ENCODE measurements at regions not wholly inside any gene's neighbourhood (a gene's known extent, or its start where the extent isn't known, plus 50 kb on each side); places are given as distances from the start of the nearest gene placed in this dataset.

DNA sequence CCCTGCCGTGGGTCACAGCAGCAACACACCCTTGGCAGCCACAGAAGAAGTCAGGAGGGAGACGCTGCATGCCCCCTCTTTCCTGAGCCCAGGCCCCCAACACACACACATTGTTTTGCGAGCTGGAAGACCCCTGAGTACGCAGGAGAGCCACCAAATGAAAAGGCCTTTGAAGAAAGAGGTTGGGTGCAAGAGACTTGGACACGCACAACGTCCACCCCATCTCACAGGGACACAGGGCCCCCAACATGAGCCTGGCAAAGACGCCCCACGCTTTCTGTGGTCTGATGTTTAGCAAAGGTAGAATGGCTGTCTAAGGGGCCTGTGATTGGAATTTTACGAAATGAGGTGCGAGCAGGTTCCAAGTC is 185.0 kb downstream of the TTLL2 start:
- POLR2A ChIA-PET = no interaction called here

DNA sequence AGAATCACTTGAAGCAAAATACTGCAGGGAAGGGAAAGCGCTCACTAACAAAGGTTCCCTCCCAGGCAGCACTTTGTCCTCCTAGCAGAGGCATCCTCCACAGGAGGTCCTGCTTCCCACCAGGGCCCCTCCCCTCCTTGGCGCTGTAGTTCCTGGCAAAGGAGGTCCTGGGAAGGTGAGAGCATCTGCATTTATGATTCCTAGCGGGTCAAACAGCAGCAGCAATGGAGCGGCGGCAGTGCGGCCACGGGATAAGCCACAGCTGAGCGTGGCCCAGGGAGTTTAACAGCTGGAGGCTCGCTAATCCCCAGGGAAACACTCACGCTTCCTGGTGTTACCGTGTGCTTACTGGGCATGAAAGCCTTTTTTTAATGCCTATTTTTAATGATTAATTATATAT is 185.8 kb downstream of the TTLL2 start:
- no peaks in the 10 kb centered on the region for H3K9me3 ChIP-seq (ENCODE audit: low read length)
- no peak overlapping the region for H3K9ac ChIP-seq (ENCODE audit: insufficient read depth, low read depth, low read length)
- H3K36me3 ChIP-seq (replicated peaks in 1 of 2; ENCODE audit: control insufficient read depth in 1 of 2, insufficient read depth in 2 of 2, low read length in 2 of 2) = no peaks in the 10 kb centered on the region
- H4K20me1 ChIP-seq (ENCODE audit: insufficient read depth, low read length) = no peaks in the 10 kb centered on the region
- H3K4me1 ChIP-seq (ENCODE audit: insufficient read depth, low read length) = peaks cover 40% of the 10 kb centered on the region
- in situ Hi-C loops (cut with HindIII; ENCODE audit: extremely low pct_ligation_motif_present, low pct_unique_long_range_greater_than_20kb) = no loop called here
- WGBS (ENCODE audit: low lambda C conversion rate) = 77% methylated on average over 11 of the region's 11 CpGs
- no peaks in the 10 kb centered on the region for H3K79me2 ChIP-seq (ENCODE audit: insufficient read depth, low read length)
- no peak for ATAC-seq
- H3K4me3 ChIP-seq (replicated peaks in 1 of 3; ENCODE audit: insufficient read depth in 1 of 3, low read depth in 2 of 3, low read length in 3 of 3) = no peak overlapping the region
- no peak for FAIRE-seq
- no peak overlapping the region for H2AFZ ChIP-seq (ENCODE audit: low read length)
- H3K27me3 ChIP-seq (ENCODE audit: control insufficient read depth in 1 of 2, insufficient read depth in 2 of 2, low read length in 2 of 2) = peaks cover 3 to 5% of the 10 kb centered on the region in 2 experiments; a peak in 3 of 5 replicates
- intact Hi-C loops (cut with micrococcal nuclease; ENCODE audit: unreplicated experiment) = no loop called here
- CTCF ChIA-PET (ENCODE audit: low intra/inter-chr PET ratio, low total read pairs) = no interaction called here
- DNase-seq (ENCODE audit: low spot score) = no peak
- H3K27ac ChIP-seq (ENCODE audit: extremely low read length, insufficient read depth, low read length) = no peak overlapping the region
- POLR2A ChIA-PET = no interaction called here
- BruUV-seq (replicated peaks) = no TSS peak
- H3K4me2 ChIP-seq (ENCODE audit: low read depth, low read length) = no peak overlapping the region
- no peak for TF ChIP-seq RCOR2 (CRISPR knock-in tag; IDR thresholded peaks at IDR 0.05)
- TF ChIP-seq KDM2A (CRISPR knock-in tag; IDR thresholded peaks at IDR 0.05; ENCODE audit: borderline replicate concordance, low read depth) = 0 out of 2 replicates have a peak, but pooled peaks have one; percentile 22
- TF ChIP-seq, protein P1, sequence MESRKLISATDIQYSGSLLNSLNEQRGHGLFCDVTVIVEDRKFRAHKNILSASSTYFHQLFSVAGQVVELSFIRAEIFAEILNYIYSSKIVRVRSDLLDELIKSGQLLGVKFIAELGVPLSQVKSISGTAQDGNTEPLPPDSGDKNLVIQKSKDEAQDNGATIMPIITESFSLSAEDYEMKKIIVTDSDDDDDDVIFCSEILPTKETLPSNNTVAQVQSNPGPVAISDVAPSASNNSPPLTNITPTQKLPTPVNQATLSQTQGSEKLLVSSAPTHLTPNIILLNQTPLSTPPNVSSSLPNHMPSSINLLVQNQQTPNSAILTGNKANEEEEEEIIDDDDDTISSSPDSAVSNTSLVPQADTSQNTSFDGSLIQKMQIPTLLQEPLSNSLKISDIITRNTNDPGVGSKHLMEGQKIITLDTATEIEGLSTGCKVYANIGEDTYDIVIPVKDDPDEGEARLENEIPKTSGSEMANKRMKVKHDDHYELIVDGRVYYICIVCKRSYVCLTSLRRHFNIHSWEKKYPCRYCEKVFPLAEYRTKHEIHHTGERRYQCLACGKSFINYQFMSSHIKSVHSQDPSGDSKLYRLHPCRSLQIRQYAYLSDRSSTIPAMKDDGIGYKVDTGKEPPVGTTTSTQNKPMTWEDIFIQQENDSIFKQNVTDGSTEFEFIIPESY (CRISPR knock-in tag; IDR thresholded peaks at IDR 0.05) = peak; percentile 82
- TF ChIP-seq RARG (CRISPR knock-in tag; IDR thresholded peaks at IDR 0.05; ENCODE audit: low read depth) = no peak
- TF ChIP-seq, protein P2, sequence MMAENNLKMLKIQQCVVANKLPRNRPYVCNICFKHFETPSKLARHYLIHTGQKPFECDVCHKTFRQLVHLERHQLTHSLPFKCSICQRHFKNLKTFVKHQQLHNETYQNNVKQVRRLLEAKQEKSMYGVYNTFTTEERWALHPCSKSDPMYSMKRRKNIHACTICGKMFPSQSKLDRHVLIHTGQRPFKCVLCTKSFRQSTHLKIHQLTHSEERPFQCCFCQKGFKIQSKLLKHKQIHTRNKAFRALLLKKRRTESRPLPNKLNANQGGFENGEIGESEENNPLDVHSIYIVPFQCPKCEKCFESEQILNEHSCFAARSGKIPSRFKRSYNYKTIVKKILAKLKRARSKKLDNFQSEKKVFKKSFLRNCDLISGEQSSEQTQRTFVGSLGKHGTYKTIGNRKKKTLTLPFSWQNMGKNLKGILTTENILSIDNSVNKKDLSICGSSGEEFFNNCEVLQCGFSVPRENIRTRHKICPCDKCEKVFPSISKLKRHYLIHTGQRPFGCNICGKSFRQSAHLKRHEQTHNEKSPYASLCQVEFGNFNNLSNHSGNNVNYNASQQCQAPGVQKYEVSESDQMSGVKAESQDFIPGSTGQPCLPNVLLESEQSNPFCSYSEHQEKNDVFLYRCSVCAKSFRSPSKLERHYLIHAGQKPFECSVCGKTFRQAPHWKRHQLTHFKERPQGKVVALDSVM (CRISPR knock-in tag; IDR thresholded peaks at IDR 0.05) = 0 out of 2 replicates have a peak, but pooled peaks have one; percentile 27

More for the DNA sequence above, 185.0 kb downstream of the TTLL2 start:
- no peak for FAIRE-seq
- Histone ChIP-seq H3K4me3 (replicated peaks in 1 of 3; ENCODE audit: insufficient read depth in 1 of 3, low read depth in 2 of 3, low read length in 3 of 3) (no peak overlapping the region), H3K27me3 (ENCODE audit: control insufficient read depth in 1 of 2, insufficient read depth in 2 of 2, low read length in 2 of 2) (peaks cover 2 to 3% of the 10 kb centered on the region in 2 experiments; a peak in 2 of 5 replicates), H3K79me2 (ENCODE audit: insufficient read depth, low read length) (no peaks in the 10 kb centered on the region), H3K9me3 (ENCODE audit: low read length) (no peaks in the 10 kb centered on the region), H4K20me1 (ENCODE audit: insufficient read depth, low read length) (no peaks in the 10 kb centered on the region), H3K27ac (ENCODE audit: extremely low read length, insufficient read depth, low read length) (no peak overlapping the region), H3K4me1 (ENCODE audit: insufficient read depth, low read length) (peaks cover 44% of the 10 kb centered on the region), H2AFZ (ENCODE audit: low read length) (no peak overlapping the region), H3K9ac (ENCODE audit: insufficient read depth, low read depth, low read length) (no peak overlapping the region), H3K36me3 (replicated peaks in 1 of 2; ENCODE audit: control insufficient read depth in 1 of 2, insufficient read depth in 2 of 2, low read length in 2 of 2) (no peaks in the 10 kb centered on the region), H3K4me2 (ENCODE audit: low read depth, low read length) (no peak overlapping the region)
- no peak for ATAC-seq
- TF ChIP-seq, protein P3, sequence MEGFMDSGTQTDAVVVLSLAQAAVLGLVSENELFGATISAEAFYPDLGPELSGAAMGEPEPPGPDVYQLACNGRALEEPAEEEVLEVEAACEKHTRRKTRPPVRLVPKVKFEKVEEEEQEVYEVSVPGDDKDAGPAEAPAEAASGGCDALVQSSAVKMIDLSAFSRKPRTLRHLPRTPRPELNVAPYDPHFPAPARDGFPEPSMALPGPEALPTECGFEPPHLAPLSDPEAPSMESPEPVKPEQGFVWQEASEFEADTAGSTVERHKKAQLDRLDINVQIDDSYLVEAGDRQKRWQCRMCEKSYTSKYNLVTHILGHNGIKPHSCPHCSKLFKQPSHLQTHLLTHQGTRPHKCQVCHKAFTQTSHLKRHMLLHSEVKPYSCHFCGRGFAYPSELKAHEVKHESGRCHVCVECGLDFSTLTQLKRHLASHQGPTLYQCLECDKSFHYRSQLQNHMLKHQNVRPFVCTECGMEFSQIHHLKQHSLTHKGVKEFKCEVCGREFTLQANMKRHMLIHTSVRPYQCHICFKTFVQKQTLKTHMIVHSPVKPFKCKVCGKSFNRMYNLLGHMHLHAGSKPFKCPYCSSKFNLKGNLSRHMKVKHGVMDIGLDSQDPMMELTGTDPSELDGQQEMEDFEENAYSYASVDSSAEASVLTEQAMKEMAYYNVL (CRISPR knock-in tag; IDR thresholded peaks at IDR 0.05; ENCODE audit: borderline replicate concordance) = no peak
- no peak for TF ChIP-seq DPF2 (CRISPR knock-in tag; IDR thresholded peaks at IDR 0.05; ENCODE audit: borderline replicate concordance, low read depth)
- TF ChIP-seq IRX3 (CRISPR knock-in tag; IDR thresholded peaks at IDR 0.05; ENCODE audit: borderline replicate concordance, low read depth) = no peak
- no peak for TF ChIP-seq FOXA3 (CRISPR knock-in tag; IDR thresholded peaks at IDR 0.05)
- no peak for TF ChIP-seq ZFAT (CRISPR knock-in tag; conservative IDR thresholded peaks at IDR 0.05)
- TF ChIP-seq U2AF1 (optimal IDR thresholded peaks at IDR 0.05; ENCODE audit: low read depth, low read length) = no peak
- TF ChIP-seq NFE2L1 (CRISPR knock-in tag; IDR thresholded peaks at IDR 0.05; ENCODE audit: borderline replicate concordance) = no peak
- no peak for TF ChIP-seq HNRNPUL1 (IDR thresholded peaks at IDR 0.05; ENCODE audit: low read depth, low read length)
- TF ChIP-seq ZNF296 (CRISPR knock-in tag; conservative IDR thresholded peaks at IDR 0.05) = no peak
- no peak for TF ChIP-seq ZBTB21 (CRISPR knock-in tag; IDR thresholded peaks at IDR 0.05)
- intact Hi-C loops (cut with micrococcal nuclease; ENCODE audit: unreplicated experiment) = no loop called here
- DNase-seq (ENCODE audit: low spot score) = no peak
- CTCF ChIA-PET (ENCODE audit: low intra/inter-chr PET ratio, low total read pairs) = no interaction called here
- in situ Hi-C loops (cut with HindIII; ENCODE audit: extremely low pct_ligation_motif_present, low pct_unique_long_range_greater_than_20kb) = no loop called here
- no TSS peak for BruUV-seq (replicated peaks)
- 65% methylated on average over 10 of the region's 10 CpGs for WGBS (ENCODE audit: low lambda C conversion rate)
